ENCODE measurements at regions not wholly inside any gene's neighbourhood (a gene's known extent, or its start where the extent isn't known, plus 50 kb on each side); places are given as distances from the start of the nearest gene placed in this dataset.

- TF ChIP-seq, protein P1, sequence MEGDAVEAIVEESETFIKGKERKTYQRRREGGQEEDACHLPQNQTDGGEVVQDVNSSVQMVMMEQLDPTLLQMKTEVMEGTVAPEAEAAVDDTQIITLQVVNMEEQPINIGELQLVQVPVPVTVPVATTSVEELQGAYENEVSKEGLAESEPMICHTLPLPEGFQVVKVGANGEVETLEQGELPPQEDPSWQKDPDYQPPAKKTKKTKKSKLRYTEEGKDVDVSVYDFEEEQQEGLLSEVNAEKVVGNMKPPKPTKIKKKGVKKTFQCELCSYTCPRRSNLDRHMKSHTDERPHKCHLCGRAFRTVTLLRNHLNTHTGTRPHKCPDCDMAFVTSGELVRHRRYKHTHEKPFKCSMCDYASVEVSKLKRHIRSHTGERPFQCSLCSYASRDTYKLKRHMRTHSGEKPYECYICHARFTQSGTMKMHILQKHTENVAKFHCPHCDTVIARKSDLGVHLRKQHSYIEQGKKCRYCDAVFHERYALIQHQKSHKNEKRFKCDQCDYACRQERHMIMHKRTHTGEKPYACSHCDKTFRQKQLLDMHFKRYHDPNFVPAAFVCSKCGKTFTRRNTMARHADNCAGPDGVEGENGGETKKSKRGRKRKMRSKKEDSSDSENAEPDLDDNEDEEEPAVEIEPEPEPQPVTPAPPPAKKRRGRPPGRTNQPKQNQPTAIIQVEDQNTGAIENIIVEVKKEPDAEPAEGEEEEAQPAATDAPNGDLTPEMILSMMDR (IDR thresholded peaks at IDR 0.05; ENCODE audit: poor library complexity): no peak
- TF ChIP-seq EZH2 (IDR thresholded peaks at IDR 0.05; ENCODE audit: borderline replicate concordance): no peak
These were observed 106.3 kb upstream of the NR3C1 start for GRCh38 chr5:143509758-143510221.

Data from hepatocyte (in vitro differentiated cells).